IMR-90 (cell line): ENCODE measurements at regions not wholly inside any gene's neighbourhood (a gene's known extent, or its start where the extent isn't known, plus 50 kb on each side); places are given as distances from the start of the nearest gene placed in this dataset.

ENCODE experiments used
- ATAC-seq: fragments of 200-7000 bp; cut with Tn5 transposase; 2 replicates; pipeline ENCODE4 v1.9.1; 2020; ENCODE audit warnings: low read depth, mild to moderate bottlenecking, moderate library complexity
- BruUV-seq: library from RNA; stranded (reverse); fragments of 400-500 nt; replicated peaks from 2 replicates; lab custom pipeline; 2021; lab: Mats Ljungman, UMichigan
- CTCF ChIA-PET: fragments of 300-600 bp; formaldehyde crosslinking; extraction: SDS; loops from one replicate; lab custom pipeline; 2021; ENCODE audit warnings: antibody characterized with exemption; lab: Yijun Ruan, JAX
- POLR2A ChIA-PET: fragments of 300-600 bp; sonication (Branson Sonifier 250); formaldehyde crosslinking; loops from one replicate; lab custom pipeline; 2022; ENCODE audit warnings: antibody characterized with exemption; ENCODE audit not compliant: unreplicated experiment; lab: Charles Lee
- DNase-seq: peaks from one replicate; pipeline ENCODE4 v3.0.0; 2013
- H2AFZ ChIP-seq: replicated peaks from 2 replicates; pipeline ENCODE3; 2013; ENCODE audit warnings: low read length, mild to moderate bottlenecking; ENCODE audit not compliant: poor library complexity
- H2AK5ac ChIP-seq: 2 replicates; pipeline ENCODE4 v1.6.1; 2013; ENCODE audit warnings: low read depth, low read length, inconsistent platforms
- H2AK9ac ChIP-seq: replicated peaks from 2 replicates; pipeline ENCODE3; 2013; ENCODE audit warnings: mild to moderate bottlenecking, low read depth, low read length, moderate library complexity; ENCODE audit not compliant: poor library complexity
- H2BK120ac ChIP-seq: 2 replicates; pipeline ENCODE4 v1.6.1; 2013; ENCODE audit warnings: low read depth, low read length, inconsistent platforms
- H2BK15ac ChIP-seq: 3 replicates; pipeline ENCODE4 v1.6.1; 2013; ENCODE audit warnings: low read depth, low read length, inconsistent platforms
- H2BK20ac ChIP-seq: 2 replicates; pipeline ENCODE4 v1.6.1; 2013; ENCODE audit warnings: low read depth, mild to moderate bottlenecking, inconsistent platforms, low read length, moderate library complexity
- H2BK5ac ChIP-seq: 2 replicates; pipeline ENCODE4 v1.6.1; 2013; ENCODE audit warnings: mild to moderate bottlenecking, low read depth, low read length, inconsistent platforms; ENCODE audit not compliant: poor library complexity, severe bottlenecking
- H3K14ac ChIP-seq: replicated peaks from 2 replicates; pipeline ENCODE4 v1.6.1; 2013; ENCODE audit warnings: low read depth, low read length, inconsistent platforms
- H3K18ac ChIP-seq: 2 replicates; pipeline ENCODE4 v1.6.1; 2013; ENCODE audit warnings: low read depth, low read length, control low read depth
- H3K23ac ChIP-seq: 2 replicates; pipeline ENCODE4 v1.6.1; 2013; ENCODE audit warnings: low read depth, low read length, inconsistent platforms
- H3K27ac ChIP-seq: 2 replicates; pipeline ENCODE4 v1.5.1; 2013; ENCODE audit warnings: mild to moderate bottlenecking, control low read depth, low read length; ENCODE audit not compliant: insufficient read depth
- H3K27me3 ChIP-seq: 2 replicates; pipeline ENCODE4 v1.6.1; 2013; ENCODE audit warnings: low read length; ENCODE audit not compliant: control insufficient read depth, insufficient read depth
- H3K36me3 ChIP-seq: 2 replicates; pipeline ENCODE4 v1.6.1; 2013; ENCODE audit warnings: low read length, mixed read lengths; ENCODE audit not compliant: control insufficient read depth, insufficient read depth
- H3K4ac ChIP-seq: 2 replicates; pipeline ENCODE4 v1.6.1; 2013; ENCODE audit warnings: low read depth, low read length, inconsistent platforms
- H3K4me1 ChIP-seq: 2 replicates; pipeline ENCODE4 v1.6.1; 2013; ENCODE audit warnings: low read length, mixed read lengths; ENCODE audit not compliant: control insufficient read depth, insufficient read depth
- H3K4me2 ChIP-seq: 2 replicates; pipeline ENCODE4 v1.6.1; 2013; ENCODE audit warnings: low read depth, mild to moderate bottlenecking, control low read depth, low read length, moderate library complexity
- H3K4me3 ChIP-seq: 2 replicates; pipeline ENCODE4 v1.5.1; 2013; ENCODE audit warnings: low read depth, mild to moderate bottlenecking, control low read depth, low read length, moderate library complexity; ENCODE audit not compliant: insufficient read depth
- H3K56ac ChIP-seq: 2 replicates; pipeline ENCODE4 v1.6.1; 2013; ENCODE audit warnings: low read length, inconsistent platforms; ENCODE audit not compliant: insufficient read depth; ENCODE audit errors: extremely low read depth
- H3K79me1 ChIP-seq, 2 experiments: 2 replicates each; pipeline ENCODE4 v1.6.1; 2013; ENCODE audit warnings: low read length in 2 of 2, inconsistent platforms in 1 of 2, low read depth in 1 of 2
- H3K9ac ChIP-seq: 2 replicates; pipeline ENCODE4 v1.6.1; 2013; ENCODE audit warnings: low read depth, low read length, control low read depth
- H3K9me1 ChIP-seq: 2 replicates; pipeline ENCODE4 v1.6.1; 2013; ENCODE audit warnings: low read length, inconsistent platforms; ENCODE audit not compliant: insufficient read depth
- H3K9me3 ChIP-seq: 2 replicates; pipeline ENCODE4 v1.6.1; 2013; ENCODE audit warnings: low read length; ENCODE audit not compliant: control insufficient read depth, insufficient read depth
- H4K20me1 ChIP-seq: 2 replicates; pipeline ENCODE4 v1.6.1; 2013; ENCODE audit warnings: low read length, inconsistent platforms; ENCODE audit not compliant: insufficient read depth
- H4K5ac ChIP-seq: 2 replicates; pipeline ENCODE4 v1.6.1; 2013; ENCODE audit warnings: mild to moderate bottlenecking, low read depth, low read length, control low read depth
- H4K8ac ChIP-seq, 2 experiments: 2 replicates each; pipeline ENCODE4 v1.6.1; 2013; ENCODE audit warnings: low read depth in 2 of 2, low read length in 2 of 2, control low read depth in 1 of 2, inconsistent platforms in 1 of 2
- H4K91ac ChIP-seq: 2 replicates; pipeline ENCODE4 v1.6.1; 2013; ENCODE audit warnings: low read depth, low read length, inconsistent platforms; ENCODE audit not compliant: insufficient read depth
- BHLHE40 ChIP-seq: fragments of 150-350 bp; IDR thresholded peaks from 2 replicates; pipeline ENCODE4 v1.6.1; 2016; ENCODE audit warnings: mild to moderate bottlenecking, low read depth, low read length
- CTCF ChIP-seq: conservative IDR thresholded peaks from 2 replicates; pipeline ENCODE4 v1.5.1; 2012; ENCODE audit warnings: mild to moderate bottlenecking, low read depth, low read length, improper control_type of control experiment
- ELK1 ChIP-seq: fragments of 150-350 bp; IDR thresholded peaks from 2 replicates; pipeline ENCODE4 v1.6.1; 2016; ENCODE audit warnings: low read depth, mild to moderate bottlenecking, low read length, moderate library complexity, borderline replicate concordance
- MAZ ChIP-seq: IDR thresholded peaks from 2 replicates; pipeline ENCODE4 v1.6.1; 2012; ENCODE audit warnings: low read depth, mild to moderate bottlenecking, low read length, improper control_type of control experiment, moderate library complexity, borderline replicate concordance
- MXI1 ChIP-seq: IDR thresholded peaks from 2 replicates; pipeline ENCODE4 v1.6.1; 2012; ENCODE audit warnings: low read depth, mild to moderate bottlenecking, low read length, moderate library complexity, borderline replicate concordance
- RCOR1 ChIP-seq: IDR thresholded peaks from 2 replicates; pipeline ENCODE4 v1.6.1; 2012; ENCODE audit warnings: mild to moderate bottlenecking, low read length, improper control_type of control experiment; ENCODE audit not compliant: insufficient replicate concordance
- RFX5 ChIP-seq: IDR thresholded peaks from 2 replicates; pipeline ENCODE4 v1.8.0; 2012; ENCODE audit warnings: low read depth, mild to moderate bottlenecking, low read length, moderate library complexity
- SMC3 ChIP-seq: fragments of 150-350 bp; IDR thresholded peaks from 2 replicates; pipeline ENCODE4 v1.6.1; 2016; ENCODE audit warnings: low read depth, mild to moderate bottlenecking, antibody characterized with exemption, low read length, moderate library complexity
- USF2 ChIP-seq: fragments of 150-350 bp; IDR thresholded peaks from 2 replicates; pipeline ENCODE4 v1.6.1; 2017; ENCODE audit warnings: mild to moderate bottlenecking, antibody characterized with exemption, low read length, low read depth
- dilution Hi-C: fragments of 300-500 bp; cut with HindIII; formaldehyde crosslinking; loops from one replicate; pipeline ENCODE4 v1.14.3; 2018; ENCODE audit warnings: low sequenced_read_pairs; ENCODE audit not compliant: unreplicated experiment
- in situ Hi-C: fragments of 300-500 bp; cut with MboI; formaldehyde crosslinking; loops from 3 replicates; pipeline ENCODE4 v1.14.3; 2019; ENCODE audit warnings: low sequenced_read_pairs, inconsistent platforms, mixed read lengths
- intact Hi-C: fragments of 100-400 bp; cut with micrococcal nuclease; formaldehyde crosslinking; loops from 2 replicates; pipeline ENCODE4 v1.10.0; 2022

- Histone ChIP-seq H3K9me1 (no peaks in the 10 kb centered on the region), H2BK120ac (no peak overlapping the region), H2AK9ac (no peak overlapping the region), H3K9ac (no peak overlapping the region), H3K79me1 (no peaks in the 10 kb centered on the region), H3K18ac (no peak overlapping the region), H3K23ac (no peak overlapping the region), H2AK5ac (no peak overlapping the region), H3K27ac (no peak overlapping the region), H3K4me1 (no peaks in the 10 kb centered on the region), H4K8ac (no peak overlapping the region), H2BK5ac (no peak overlapping the region), H2AFZ (no peak overlapping the region), H2BK20ac (no peak overlapping the region), H3K4me3 (no peak overlapping the region), H3K27me3 (peaks cover 3% of the 10 kb centered on the region; the same call in 1 of the 2 replicates), H3K14ac (no peak overlapping the region), H3K4ac (no peak overlapping the region), H3K9me3 (no peaks in the 10 kb centered on the region), H4K91ac (no peak overlapping the region), H2BK15ac (no peak overlapping the region), H3K36me3 (no peaks in the 10 kb centered on the region), H3K56ac (no peak overlapping the region), H4K20me1 (no peaks in the 10 kb centered on the region), H4K5ac (no peak overlapping the region), H3K4me2 (no peak overlapping the region)
- intact Hi-C loops: no loop called here
- no TSS peak for BruUV-seq
- DNase-seq (no peak), ATAC-seq (no peak)
- TF ChIP-seq CTCF (no peak), USF2 (no peak), MXI1 (no peak), RFX5 (no peak), SMC3 (no peak), ELK1 (no peak), MAZ (no peak), BHLHE40 (no peak), RCOR1 (no peak)
- POLR2A ChIA-PET: no interaction called here
- in situ Hi-C loops: no loop called here
- dilution Hi-C loops: no loop called here
- CTCF ChIA-PET: no interaction called here
These were observed 161.3 kb upstream of the RFX3 start for GRCh38 chr9:3687145-3687544.
